ENCODE measurements at regions not wholly inside any gene's neighbourhood (a gene's known extent, or its start where the extent isn't known, plus 50 kb on each side); places are given as distances from the start of the nearest gene placed in this dataset.
A peak's percentile ranks its signal among the peaks of the same experiment; 100 is the strongest.

- no peak for DNase-seq (ENCODE audit: low read depth)
Measured at GRCh38 chr15:101124731-101125451, 127.0 kb downstream of the CHSY1 start.

DNA sequence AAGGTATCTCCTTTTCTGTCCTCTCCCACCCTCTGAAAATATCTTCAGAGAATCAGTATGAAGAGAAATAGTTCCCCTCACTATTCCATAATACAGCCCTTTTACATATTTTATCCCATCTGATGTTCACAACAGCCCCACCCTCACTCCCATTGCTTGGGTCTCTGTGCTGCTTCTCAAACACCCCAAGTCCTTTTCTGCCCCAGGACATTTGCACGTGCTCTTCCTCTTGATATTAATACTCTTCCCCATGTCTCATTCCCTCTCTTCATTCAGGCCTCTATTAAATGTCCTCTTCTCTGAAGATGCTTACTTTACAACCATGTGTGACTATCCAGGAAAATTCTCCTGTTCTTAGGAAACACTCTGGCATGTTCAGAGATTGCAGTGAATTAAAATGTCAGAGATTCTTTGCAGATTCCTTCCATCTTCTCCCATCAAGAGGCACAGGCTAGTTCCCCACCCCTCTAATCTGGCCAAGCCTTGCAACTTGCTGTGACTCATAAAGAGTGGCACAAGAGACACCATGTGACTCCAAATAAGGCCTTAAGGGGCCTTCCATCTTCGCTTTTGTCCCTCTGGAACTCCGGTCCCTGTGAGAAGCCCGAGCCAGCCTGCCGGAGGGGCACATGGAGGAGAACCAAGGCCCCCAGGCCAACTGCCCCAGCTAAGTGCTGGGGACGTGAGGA, 128.5 kb downstream of the CHSY1 start:
- DNase-seq (ENCODE audit: low read depth) = no peak

DNA sequence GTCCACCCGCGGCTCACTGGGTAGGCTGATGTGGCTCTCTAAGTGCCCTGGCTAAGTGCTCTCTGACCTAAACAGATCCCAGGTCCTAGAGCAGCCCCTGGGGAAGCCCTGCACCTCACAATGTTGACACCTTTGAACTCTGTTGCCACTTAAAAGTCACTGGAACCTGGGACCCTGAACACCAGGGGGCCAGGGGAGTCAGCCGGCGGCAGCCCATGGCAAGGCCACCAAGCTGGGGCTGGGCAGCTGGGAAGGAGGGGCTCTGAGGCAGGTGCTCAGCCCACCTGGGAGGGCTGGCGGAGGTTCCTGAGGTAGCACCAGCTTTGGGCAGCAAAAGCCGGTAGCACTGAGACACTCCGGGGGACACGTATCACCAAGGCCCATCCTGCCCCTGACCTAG, 129.0 kb downstream of the CHSY1 start:
- DNase-seq (ENCODE audit: low read depth) = no peak

DNA sequence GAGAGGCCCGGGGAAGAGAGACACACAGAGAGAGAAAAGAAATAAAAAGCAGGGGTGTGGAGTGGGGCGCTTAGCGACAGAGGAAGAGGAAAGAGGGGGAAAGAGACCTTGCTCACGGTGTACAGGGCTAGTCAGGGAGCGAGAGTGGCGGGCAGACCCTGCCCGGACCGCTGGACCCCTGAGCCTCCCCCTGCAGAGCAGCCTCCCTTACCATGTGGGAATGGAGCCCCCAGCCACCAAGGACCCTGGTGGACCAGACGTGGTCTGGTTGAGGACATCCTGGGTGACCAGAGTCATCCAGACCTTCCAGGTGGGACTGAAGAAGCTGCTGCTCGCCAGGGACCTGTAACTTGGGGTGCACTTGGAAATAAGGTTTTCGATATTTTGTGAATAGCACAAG, 129.6 kb downstream of the CHSY1 start:
- DNase-seq (ENCODE audit: low read depth) = no peak

DNA sequence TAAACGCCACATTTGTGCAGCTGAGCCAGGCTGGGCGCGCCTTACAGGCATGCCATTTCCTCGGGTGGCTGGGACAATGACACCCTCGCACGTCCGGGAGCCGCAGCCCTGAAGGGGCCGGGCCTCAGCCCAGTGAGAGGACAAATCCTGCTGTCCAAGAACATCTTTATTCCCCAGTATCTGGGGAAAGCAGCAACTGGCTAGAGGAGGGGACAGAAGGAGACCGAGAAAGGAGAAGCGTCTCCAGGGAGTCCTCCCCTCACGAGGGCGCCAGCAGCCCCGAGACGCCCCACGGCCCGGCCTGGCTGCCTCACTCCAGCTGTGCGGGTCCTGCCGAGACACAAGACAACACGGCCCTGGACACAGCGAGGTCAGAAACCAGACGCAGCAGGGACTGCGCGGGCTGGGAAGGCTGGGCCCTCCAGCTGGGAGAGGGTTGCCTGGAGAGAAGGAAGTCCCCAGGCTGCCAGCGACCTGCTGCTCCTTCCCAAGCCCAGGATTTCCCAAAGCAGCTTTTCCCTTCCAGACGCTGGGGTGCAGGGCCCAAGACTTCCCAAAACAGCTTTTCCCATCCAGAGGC, 130.2 kb downstream of the CHSY1 start:
- DNase-seq (ENCODE audit: low read depth) = peak; percentile 13

DNA sequence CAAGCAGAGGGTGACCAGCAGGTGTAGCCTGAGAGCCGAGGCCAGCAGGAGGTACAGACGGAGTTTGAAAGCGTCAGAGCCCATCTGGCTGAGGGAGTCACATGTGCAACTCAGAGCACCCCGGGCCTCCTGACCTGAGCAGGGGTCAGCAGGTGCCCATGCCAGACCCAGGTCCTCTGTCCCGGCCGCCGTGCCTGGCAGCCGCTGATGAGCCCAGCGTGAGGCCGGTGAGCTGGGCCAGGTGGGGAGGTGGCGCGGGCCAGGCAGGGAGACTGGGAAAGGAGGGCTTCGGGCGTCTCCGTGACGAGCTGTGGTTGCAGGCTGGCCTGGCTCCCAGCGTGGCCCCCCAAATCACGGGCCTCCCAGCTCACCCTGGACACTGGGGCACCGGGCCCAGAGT, 130.9 kb downstream of the CHSY1 start:
- DNase-seq (ENCODE audit: low read depth) = no peak

DNA sequence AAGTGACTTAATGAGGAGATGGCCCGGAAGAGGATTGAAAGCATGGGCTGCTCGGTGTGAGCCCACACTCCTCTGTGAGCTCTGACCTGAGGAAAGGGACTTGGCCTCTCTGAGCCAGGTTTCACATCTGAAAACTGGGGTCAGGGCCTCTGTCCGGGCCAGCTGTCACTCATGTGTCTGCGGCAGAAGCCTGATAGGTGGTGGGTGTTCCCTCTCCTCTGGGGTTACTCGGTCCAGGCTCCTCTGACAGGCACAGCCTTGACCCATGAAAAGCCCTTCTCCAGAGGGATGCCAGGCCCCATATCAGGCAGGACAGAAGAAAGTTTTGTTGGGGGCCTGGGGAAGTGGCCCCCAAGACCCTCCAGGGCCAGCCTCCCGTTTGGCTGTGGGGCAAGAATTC, 131.4 kb downstream of the CHSY1 start:
- no peak for DNase-seq (ENCODE audit: low read depth)

Data from renal cortical epithelial cell (primary cell).